HG02610 (cell line): ENCODE measurements at regions not wholly inside any gene's neighbourhood (a gene's known extent, or its start where the extent isn't known, plus 50 kb on each side); places are given as distances from the start of the nearest gene placed in this dataset.

Experiments
- ATAC-seq: cut with Tn5 transposase; IDR thresholded peaks from one replicate; pipeline ENCODE4 v1.9.1; 2021; ENCODE audit warnings: mild to moderate bottlenecking, moderate library complexity; ENCODE audit not compliant: unreplicated experiment

- no peak for ATAC-seq
Observed at GRCh38 chr3:59593380-59593779, 543.6 kb upstream of the CFAP20DC start.

- no peak for ATAC-seq
Observed at GRCh38 chr3:59580996-59581395, 531.2 kb upstream of the CFAP20DC start.

- ATAC-seq = no peak
Observed at GRCh38 chr3:59580499-59580898, 530.7 kb upstream of the CFAP20DC start.

GRCh38 chr3:59578129-59578528 lies 528.3 kb upstream of the CFAP20DC start:
- ATAC-seq = no peak

- no peak for ATAC-seq
Observed at GRCh38 chr3:59576606-59577005, 526.8 kb upstream of the CFAP20DC start.

GRCh38 chr3:59575113-59576001 lies 525.5 kb upstream of the CFAP20DC start:
- peak; percentile 69 for ATAC-seq

- no peak for ATAC-seq
Observed at GRCh38 chr3:59573911-59574310, 524.1 kb upstream of the CFAP20DC start.

GRCh38 chr3:59572106-59572505 lies 522.3 kb upstream of the CFAP20DC start:
- ATAC-seq = no peak

- no peak for ATAC-seq
Observed at GRCh38 chr3:59570806-59571205, 521.0 kb upstream of the CFAP20DC start.

- no peak for ATAC-seq
Observed at GRCh38 chr3:59567661-59568060, 517.8 kb upstream of the CFAP20DC start.

- ATAC-seq = peak; percentile 94
Observed at GRCh38 chr3:59566481-59566975, 516.7 kb upstream of the CFAP20DC start.

- no peak for ATAC-seq
Observed at GRCh38 chr3:59565125-59565524, 515.3 kb upstream of the CFAP20DC start.

- ATAC-seq = no peak
Observed at GRCh38 chr3:59563966-59564365, 514.1 kb upstream of the CFAP20DC start.

GRCh38 chr3:59563072-59563605 lies 513.3 kb upstream of the CFAP20DC start:
- ATAC-seq = no peak

GRCh38 chr3:59559721-59560435 lies 510.1 kb upstream of the CFAP20DC start:
- no peak for ATAC-seq

- no peak for ATAC-seq
Observed at GRCh38 chr3:59558906-59559720, 509.3 kb upstream of the CFAP20DC start.

GRCh38 chr3:59555593-59556315 lies 505.9 kb upstream of the CFAP20DC start:
- no peak for ATAC-seq

- no peak for ATAC-seq
Observed at GRCh38 chr3:59553076-59553475, 503.3 kb upstream of the CFAP20DC start.

GRCh38 chr3:59551834-59552233 lies 502.0 kb upstream of the CFAP20DC start:
- no peak for ATAC-seq

GRCh38 chr3:59549962-59550361 lies 500.1 kb upstream of the CFAP20DC start:
- ATAC-seq = no peak
